ENCODE measurements at regions not wholly inside any gene's neighbourhood (a gene's known extent, or its start where the extent isn't known, plus 50 kb on each side); places are given as distances from the start of the nearest gene placed in this dataset.
A peak's percentile ranks its signal among the peaks of the same experiment; 100 is the strongest.

- no peaks in the 10 kb centered on the region for H3K36me3 ChIP-seq
- no peak for TF ChIP-seq CTCF (IDR thresholded peaks at IDR 0.05)
- H3K4me3 ChIP-seq, result no peak overlapping the region
- DNase-seq (no peak), ATAC-seq (no peak)
- intact Hi-C loops (cut with DNase I), result no loop called here
- H3K4me1 ChIP-seq, result no peaks in the 10 kb centered on the region
- H3K9me3 ChIP-seq, result peaks cover 0 to 6% of the 10 kb centered on the region in 2 donors
- no peak overlapping the region for H3K27ac ChIP-seq
- H3K27me3 ChIP-seq, result no peaks in the 10 kb centered on the region
These were observed 542.5 kb downstream of the NUF2 start for GRCh38 chr1:163864207-163864606.

GRCh38 chr1:163866564-163866963 lies 544.8 kb downstream of the NUF2 start:
- intact Hi-C loops (cut with DNase I), result no loop called here
- H3K4me1 ChIP-seq, result no peaks in the 10 kb centered on the region
- TF ChIP-seq CTCF (IDR thresholded peaks at IDR 0.05), result no peak
- H3K9me3 ChIP-seq, result peaks cover 0 to 6% of the 10 kb centered on the region in 2 donors
- H3K27ac ChIP-seq, result no peak overlapping the region
- H3K4me3 ChIP-seq, result no peak overlapping the region
- DNase-seq, result no peak
- H3K27me3 ChIP-seq, result no peaks in the 10 kb centered on the region
- peak; percentile 34 for ATAC-seq
- no peaks in the 10 kb centered on the region for H3K36me3 ChIP-seq

- DNase-seq (no peak), ATAC-seq (no peak)
- no peaks in the 10 kb centered on the region for H3K36me3 ChIP-seq
- H3K4me3 ChIP-seq, result no peak overlapping the region
- intact Hi-C loops (cut with DNase I), result no loop called here
- peaks cover 0 to 6% of the 10 kb centered on the region in 2 donors for H3K9me3 ChIP-seq
- no peaks in the 10 kb centered on the region for H3K4me1 ChIP-seq
- no peaks in the 10 kb centered on the region for H3K27me3 ChIP-seq
- H3K27ac ChIP-seq, result no peak overlapping the region
- TF ChIP-seq CTCF (IDR thresholded peaks at IDR 0.05), result no peak
These were observed 548.9 kb downstream of the NUF2 start for GRCh38 chr1:163870666-163871065.

- ATAC-seq (peak; percentile 14), DNase-seq (peak in 1 of 4 donors; percentile 29)
- Histone ChIP-seq H3K4me1 (no peaks in the 10 kb centered on the region), H3K36me3 (no peaks in the 10 kb centered on the region), H3K4me3 (no peak overlapping the region), H3K27me3 (no peaks in the 10 kb centered on the region), H3K9me3 (peaks cover 0 to 6% of the 10 kb centered on the region in 2 donors), H3K27ac (no peak overlapping the region)
- TF ChIP-seq CTCF (IDR thresholded peaks at IDR 0.05), result no peak
- intact Hi-C loops (cut with DNase I), result no loop called here
These were observed 550.3 kb downstream of the NUF2 start for GRCh38 chr1:163872067-163872466.

- DNase-seq (no peak), ATAC-seq (no peak)
- Histone ChIP-seq H3K27ac (no peak overlapping the region), H3K36me3 (no peaks in the 10 kb centered on the region), H3K9me3 (no peaks in the 10 kb centered on the region), H3K27me3 (no peaks in the 10 kb centered on the region), H3K4me3 (no peak overlapping the region), H3K4me1 (no peaks in the 10 kb centered on the region)
- intact Hi-C loops (cut with DNase I), result no loop called here
- TF ChIP-seq CTCF (IDR thresholded peaks at IDR 0.05), result no peak
These were observed 552.3 kb downstream of the NUF2 start for GRCh38 chr1:163874070-163874469.

Measured in left lung (tissue), 4 donors.